AML-193 (cell line): ENCODE measurements at regions not wholly inside any gene's neighbourhood (a gene's known extent, or its start where the extent isn't known, plus 50 kb on each side); places are given as distances from the start of the nearest gene placed in this dataset.
"Not testable (repeated sequence)": the region's sequence is repeated elsewhere in the genome, so short reads cannot be mapped to it uniquely, and the experiment has no call there.

ENCODE experiments used
- DNase-seq, 2 experiments: peaks; one replicate each; lab custom pipeline; 2025; lab: John Stamatoyannopoulos, UW

GRCh38 chr7:120079022-120079421, 194.0 kb upstream of the KCND2 start:
- DNase-seq, result no peak

GRCh38 chr7:120079704-120080103, 193.3 kb upstream of the KCND2 start:
- DNase-seq, result no peak

GRCh38 chr7:120086468-120086867, 186.5 kb upstream of the KCND2 start:
- DNase-seq, result not testable (repeated sequence)

- no peak for DNase-seq
Measured at GRCh38 chr7:120089968-120090367, 183.0 kb upstream of the KCND2 start.

- no peak for DNase-seq
Measured at GRCh38 chr7:120091807-120092206, 181.2 kb upstream of the KCND2 start.

- no peak for DNase-seq
Measured at GRCh38 chr7:120097020-120097419, 176.0 kb upstream of the KCND2 start.

GRCh38 chr7:120097774-120098173, 175.2 kb upstream of the KCND2 start:
- no peak for DNase-seq

- no peak for DNase-seq
Measured at GRCh38 chr7:120108376-120108775, 164.6 kb upstream of the KCND2 start.

GRCh38 chr7:120110169-120110568, 162.8 kb upstream of the KCND2 start:
- no peak for DNase-seq

- DNase-seq, result no peak
Measured at GRCh38 chr7:120114626-120115025, 158.3 kb upstream of the KCND2 start.

GRCh38 chr7:120123528-120123927, 149.4 kb upstream of the KCND2 start:
- no peak for DNase-seq

GRCh38 chr7:120131096-120131839, 141.7 kb upstream of the KCND2 start:
- no peak for DNase-seq

GRCh38 chr7:120138497-120138896, 134.5 kb upstream of the KCND2 start:
- DNase-seq, result no peak

GRCh38 chr7:120156476-120156875, 116.5 kb upstream of the KCND2 start:
- no peak for DNase-seq

GRCh38 chr7:120160166-120160565, 112.8 kb upstream of the KCND2 start:
- no peak for DNase-seq

- no peak for DNase-seq
Measured at GRCh38 chr7:120163449-120163848, 109.5 kb upstream of the KCND2 start.

GRCh38 chr7:120165227-120165626, 107.7 kb upstream of the KCND2 start:
- DNase-seq, result no peak

- DNase-seq, result no peak
Measured at GRCh38 chr7:120168066-120168465, 104.9 kb upstream of the KCND2 start.

- DNase-seq, result no peak
Measured at GRCh38 chr7:120169996-120170783, 102.8 kb upstream of the KCND2 start.

- no peak for DNase-seq
Measured at GRCh38 chr7:120170834-120171233, 102.1 kb upstream of the KCND2 start.

- no peak for DNase-seq
Measured at GRCh38 chr7:120171406-120171805, 101.6 kb upstream of the KCND2 start.

GRCh38 chr7:120180221-120180620, 92.8 kb upstream of the KCND2 start:
- no peak for DNase-seq

- DNase-seq, result no peak
Measured at GRCh38 chr7:120181499-120181898, 91.5 kb upstream of the KCND2 start.
